NCI-H510A treated with DMSO at 0.1 percent for 48 hours (cell line): ENCODE measurements at regions not wholly inside any gene's neighbourhood (a gene's known extent, or its start where the extent isn't known, plus 50 kb on each side); places are given as distances from the start of the nearest gene placed in this dataset.
A peak's percentile ranks its signal among the peaks of the same experiment; 100 is the strongest.
"Not testable (repeated sequence)": the region's sequence is repeated elsewhere in the genome, so short reads cannot be mapped to it uniquely, and the experiment has no call there.

Source experiments
- DNase-seq: peaks from one replicate; lab custom pipeline; 2025; lab: John Stamatoyannopoulos, UW

- not testable (repeated sequence) for DNase-seq
Observed at GRCh38 chr1:91207691-91208090, 185.9 kb upstream of the ZNF644 start.

- DNase-seq = not testable (repeated sequence)
Observed at GRCh38 chr1:91204150-91204549, 182.3 kb upstream of the ZNF644 start.

DNA sequence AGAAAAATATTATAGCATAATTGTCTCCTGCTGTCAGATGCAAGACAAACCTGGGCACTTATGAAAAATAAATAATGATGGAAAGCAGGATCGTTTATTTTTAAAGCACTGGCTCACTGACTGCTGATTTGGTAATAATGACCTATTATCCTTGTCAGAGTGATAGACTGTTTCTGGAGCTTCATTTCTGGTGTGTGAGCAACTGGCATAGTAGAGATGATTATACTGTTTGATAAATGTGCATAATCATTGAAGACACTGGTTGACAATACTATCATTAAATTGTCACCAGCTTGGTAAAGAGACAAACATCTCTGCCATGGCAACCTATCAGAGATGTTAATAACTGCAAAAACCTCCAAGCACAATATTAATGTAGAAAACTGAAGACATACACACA lies 179.9 kb upstream of the ZNF644 start:
- DNase-seq = no peak

GRCh38 chr1:91201176-91201575 lies 179.3 kb upstream of the ZNF644 start:
- peak; percentile 44 for DNase-seq

GRCh38 chr1:91200675-91201074 lies 178.8 kb upstream of the ZNF644 start:
- no peak for DNase-seq

DNA sequence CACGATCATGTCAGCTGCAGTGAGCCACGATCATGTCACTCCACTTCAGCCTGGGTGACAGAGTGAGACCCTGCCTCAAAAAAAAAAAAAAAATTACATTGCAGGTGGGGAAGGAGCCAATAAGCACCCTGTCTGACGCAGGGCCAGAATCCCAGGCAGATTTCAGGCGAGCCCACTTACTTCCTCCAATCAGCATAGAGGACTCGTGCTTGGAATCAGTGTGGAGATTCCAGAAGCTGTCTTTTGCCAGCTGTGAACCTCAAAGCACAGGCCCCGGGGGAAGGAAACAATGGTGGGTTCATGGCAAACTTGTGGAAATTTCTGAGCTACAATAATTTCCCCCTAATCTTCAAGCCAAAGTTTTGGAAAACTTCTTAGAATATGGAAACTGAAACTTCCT lies 178.2 kb upstream of the ZNF644 start:
- no peak for DNase-seq

DNA sequence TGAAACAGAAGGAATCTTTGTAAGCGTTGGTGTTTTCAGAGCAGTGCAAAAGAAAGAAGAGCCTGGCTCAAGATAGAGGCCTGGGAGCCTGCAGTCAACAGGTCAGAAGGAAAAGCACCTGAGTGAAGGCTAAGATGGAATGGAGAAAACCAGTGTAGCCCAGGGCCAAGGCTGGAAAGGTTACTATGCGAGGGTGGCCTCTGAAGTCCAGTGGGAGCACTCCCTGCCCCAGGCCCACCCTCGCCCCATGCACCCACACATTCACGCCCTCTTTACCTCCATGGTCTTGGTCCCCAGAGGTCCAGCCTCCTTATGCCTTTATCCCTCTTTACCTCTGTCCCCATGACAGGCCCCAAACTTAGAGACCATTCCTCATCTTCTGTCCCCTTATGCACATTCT lies 169.2 kb upstream of the ZNF644 start:
- no peak for DNase-seq

GRCh38 chr1:91189096-91189495 lies 167.3 kb upstream of the ZNF644 start:
- no peak for DNase-seq

- DNase-seq = not testable (repeated sequence)
Observed at GRCh38 chr1:91182807-91183206, 161.0 kb upstream of the ZNF644 start.

GRCh38 chr1:91176250-91176649 lies 154.4 kb upstream of the ZNF644 start:
- no peak for DNase-seq

- DNase-seq = no peak
Observed at GRCh38 chr1:91174734-91175133, 152.9 kb upstream of the ZNF644 start.

- no peak for DNase-seq
Observed at GRCh38 chr1:91173346-91173890, 151.6 kb upstream of the ZNF644 start.

DNA sequence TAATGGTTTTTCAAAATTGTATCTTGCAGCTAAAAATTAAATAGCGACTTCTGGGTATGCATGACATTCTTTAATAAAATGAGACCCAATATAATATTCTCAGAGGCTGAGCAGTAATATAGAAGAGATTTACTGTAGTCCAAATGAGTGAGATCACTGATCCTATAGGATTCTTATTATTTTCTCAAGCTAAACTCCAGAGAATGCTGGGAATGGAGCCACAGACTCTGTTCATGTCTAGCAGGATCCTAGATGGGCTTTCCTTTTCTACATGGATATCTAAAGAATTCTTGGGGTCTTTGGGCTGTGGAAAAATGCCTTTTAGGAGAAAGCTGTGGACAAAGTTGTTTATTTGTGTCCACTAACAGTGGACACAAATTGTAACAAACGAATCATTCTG lies 150.7 kb upstream of the ZNF644 start:
- no peak for DNase-seq

DNA sequence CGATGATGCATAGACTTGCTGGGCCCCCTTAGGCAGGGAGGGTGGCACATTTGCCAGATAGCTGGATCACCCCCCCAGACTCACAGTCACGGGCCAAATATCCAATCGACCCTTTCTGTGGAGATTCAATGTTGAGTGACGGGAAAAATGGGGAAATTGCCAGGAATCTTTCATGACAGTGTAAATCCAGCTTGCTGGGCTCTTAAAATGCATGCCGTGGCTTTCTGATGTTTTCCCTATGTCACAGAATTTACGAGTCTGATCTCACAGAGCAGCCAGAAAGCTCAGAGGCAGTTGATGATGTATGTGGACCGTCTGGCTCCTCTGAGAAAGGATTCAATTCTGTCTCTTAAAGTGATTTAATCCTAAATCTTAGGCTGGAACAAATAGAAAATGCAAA lies 150.1 kb upstream of the ZNF644 start:
- DNase-seq = no peak

DNA sequence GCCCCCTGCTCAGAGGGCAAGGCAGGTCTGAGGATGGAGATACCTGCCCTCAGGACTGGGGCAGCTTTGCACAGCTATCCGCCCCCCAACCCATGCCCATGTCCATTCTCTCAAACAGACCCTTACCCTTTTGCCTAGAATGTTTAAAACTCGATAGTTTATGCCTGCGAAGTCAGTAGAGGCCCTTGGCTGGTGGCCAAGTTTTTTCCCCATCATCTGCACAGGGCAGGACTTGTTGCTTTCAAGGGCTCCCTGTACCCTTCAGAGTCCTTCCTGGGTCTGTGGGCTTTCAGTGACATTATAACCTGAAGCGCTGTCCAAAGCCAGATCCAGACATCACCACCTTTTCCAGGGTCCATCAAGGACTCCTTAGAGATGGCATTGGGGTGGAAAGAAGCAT lies 148.7 kb upstream of the ZNF644 start:
- no peak for DNase-seq

GRCh38 chr1:91166106-91166712 lies 144.4 kb upstream of the ZNF644 start:
- peak; percentile 94 for DNase-seq

DNA sequence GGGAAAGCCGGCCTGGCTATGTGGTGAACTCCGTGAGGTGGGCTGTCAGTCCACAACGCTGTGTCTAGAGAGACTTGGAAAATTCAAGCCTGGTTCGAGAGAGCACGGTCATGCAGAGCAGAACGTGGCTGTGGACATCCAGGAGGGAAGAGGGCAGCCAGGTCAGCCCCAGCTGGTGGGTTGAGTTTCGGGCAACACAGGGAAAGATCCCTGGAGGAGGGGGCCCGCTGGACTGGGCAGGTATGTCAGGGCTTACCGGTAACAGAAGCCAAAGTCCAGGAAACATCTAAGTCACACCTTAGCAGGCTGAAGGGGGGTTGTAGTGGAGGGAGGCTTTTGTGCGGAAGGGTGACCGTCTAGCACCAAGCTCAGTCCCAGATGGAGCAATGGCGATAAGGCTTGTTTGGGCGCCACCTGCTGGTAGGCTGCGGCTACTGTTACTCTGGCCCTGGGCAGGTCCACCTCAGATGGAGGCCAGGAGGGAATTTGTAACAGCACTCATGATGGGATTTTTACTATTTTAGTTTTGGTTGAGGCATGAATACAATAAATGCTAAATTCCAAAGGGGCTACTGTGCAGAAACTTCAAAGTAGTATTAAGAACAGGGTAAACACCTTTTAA lies 143.3 kb upstream of the ZNF644 start:
- peak; percentile 90 for DNase-seq

DNA sequence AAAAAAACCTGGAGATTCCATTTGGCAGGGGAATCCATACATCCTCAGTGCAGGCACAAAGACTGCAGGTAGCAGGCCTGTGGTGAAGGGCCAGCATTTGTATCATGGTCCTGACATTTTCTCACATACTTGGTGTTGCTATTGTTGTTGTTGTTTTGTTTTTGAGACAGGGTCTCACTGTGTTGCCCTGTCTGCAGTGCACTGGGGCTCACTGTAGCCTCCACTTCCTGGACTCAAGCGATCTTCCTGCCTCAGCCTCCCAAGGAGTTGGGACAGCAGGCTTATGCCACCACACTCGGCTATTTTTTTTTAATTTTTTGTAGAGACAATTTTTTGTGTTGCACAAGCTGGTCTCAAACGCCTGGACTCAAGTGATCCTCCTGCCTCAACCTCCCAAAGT lies 140.8 kb upstream of the ZNF644 start:
- DNase-seq = no peak

- no peak for DNase-seq
Observed at GRCh38 chr1:91161749-91162148, 139.9 kb upstream of the ZNF644 start.

DNA sequence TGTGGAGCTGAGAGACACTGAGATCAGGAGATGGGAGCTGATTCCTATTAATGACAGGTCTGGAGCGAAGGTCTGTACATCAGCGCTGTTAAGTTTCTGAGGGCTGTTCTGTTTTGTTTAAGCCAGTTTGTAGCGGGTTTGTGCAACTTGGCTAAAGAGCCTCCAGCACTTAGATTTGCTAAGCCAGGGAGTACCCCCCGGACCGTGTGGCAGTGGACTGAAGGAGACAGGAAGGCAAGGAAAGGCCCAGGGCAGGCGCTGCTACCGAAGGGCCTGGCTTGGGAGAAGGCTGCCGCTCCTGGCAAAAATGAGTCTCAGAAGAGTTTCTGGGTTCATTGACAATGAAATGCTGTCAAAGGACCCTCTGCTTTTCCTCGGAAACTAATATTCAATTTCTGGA lies 139.3 kb upstream of the ZNF644 start:
- DNase-seq = no peak

DNA sequence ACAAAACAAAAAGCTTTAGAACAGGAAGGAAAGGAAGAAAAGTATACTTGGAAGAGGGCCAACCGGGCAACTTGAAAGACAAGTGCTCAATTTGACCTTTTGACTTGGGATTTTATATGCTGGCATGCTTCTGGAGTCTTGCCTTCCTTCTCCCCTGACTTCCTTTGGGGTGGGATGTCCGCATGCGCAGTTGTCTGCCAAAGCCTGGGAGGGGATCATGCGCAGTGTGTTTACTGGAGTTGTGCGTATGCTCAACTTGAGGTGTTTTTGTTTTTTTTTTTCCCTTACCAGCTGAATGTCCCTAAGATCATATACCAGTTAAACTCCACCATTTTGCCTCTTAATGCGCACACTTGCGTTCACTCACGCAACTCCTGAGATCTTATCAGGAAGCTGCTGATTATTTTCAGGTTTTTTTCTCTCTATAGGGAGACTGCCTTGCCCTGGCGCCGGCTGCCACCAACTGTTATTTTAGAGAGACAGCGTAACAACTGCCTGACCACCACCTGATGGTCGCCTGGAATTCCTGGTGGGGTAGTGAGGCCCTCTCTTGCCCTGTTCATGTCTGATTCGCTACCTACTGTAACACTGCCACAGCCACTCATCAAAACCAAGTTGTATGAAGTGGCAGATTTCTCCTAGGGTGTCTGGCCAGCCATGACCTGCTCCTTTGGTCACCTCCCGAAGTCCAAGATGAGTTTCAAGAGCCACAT lies 138.7 kb upstream of the ZNF644 start:
- DNase-seq = no peak

DNA sequence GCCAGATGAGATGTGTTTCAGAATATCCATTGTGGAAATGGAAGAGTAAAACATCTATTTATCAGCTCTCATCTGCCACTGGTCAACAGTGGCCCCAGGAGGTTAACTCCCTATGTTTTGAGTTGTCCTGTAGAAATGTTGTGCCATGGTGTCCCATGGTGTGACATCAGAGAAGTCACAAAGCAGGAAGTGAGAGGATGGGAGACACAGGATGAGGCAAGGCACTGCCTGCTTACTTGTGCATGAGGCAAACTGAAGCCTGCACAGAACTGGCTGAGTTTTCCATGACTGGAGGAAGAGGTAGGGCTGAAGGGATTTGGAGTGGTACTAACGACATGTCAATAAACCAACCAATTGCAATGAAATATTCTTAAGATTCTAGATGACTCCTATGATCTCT lies 131.5 kb upstream of the ZNF644 start:
- DNase-seq = no peak

GRCh38 chr1:91152331-91152730 lies 130.5 kb upstream of the ZNF644 start:
- DNase-seq = no peak
